Esophagus muscularis mucosa (tissue), 4 donors: ENCODE measurements at regions not wholly inside any gene's neighbourhood (a gene's known extent, or its start where the extent isn't known, plus 50 kb on each side); places are given as distances from the start of the nearest gene placed in this dataset.

Source experiments
- DNase-seq: peaks from one replicate; pipeline ENCODE4 v3.0.0-alpha.2; 2017; ENCODE audit errors: extremely low spot score
- H3K27ac ChIP-seq, 4 donors: fragments of 200-600 bp; sonication (generic); replicated peaks in 1 of 4; 1 replicate in 3 of 4; 2 replicates in 1 of 4; pipeline ENCODE4 v1.5.1; 2016 to 2019; ENCODE audit warnings: mild to moderate bottlenecking in 1 of 4
- H3K27me3 ChIP-seq, 4 donors: fragments of 200-600 bp; sonication (generic); one replicate each; pipeline versions ENCODE4 v1.5.1 to v1.6.0; 2016 to 2019
- H3K36me3 ChIP-seq, 4 donors: fragments of 200-600 bp; sonication (generic); one replicate each; pipeline ENCODE4 v1.5.1; 2016 to 2019
- H3K4me1 ChIP-seq, 4 donors: fragments of 200-600 bp; sonication (generic); one replicate each; pipeline ENCODE4 v1.5.1; 2016 to 2019
- H3K4me3 ChIP-seq, 4 donors: fragments of 200-600 bp; sonication (generic); 1 replicate in 2 of 4; 2 replicates in 2 of 4; pipeline ENCODE4 v1.5.1; 2016 to 2019; ENCODE audit warnings: mild to moderate bottlenecking in 4 of 4, moderate library complexity in 1 of 4
- H3K9me3 ChIP-seq, 4 donors: fragments of 200-600 bp; sonication (generic); 1 replicate in 3 of 4; 2 replicates in 1 of 4; pipeline ENCODE4 v1.5.1; 2016 to 2019
- EP300 ChIP-seq: sonication (generic); formaldehyde crosslinking; IDR thresholded peaks from one replicate; pipeline ENCODE4 v1.6.1; 2017; ENCODE audit warnings: antibody characterized with exemption
- POLR2A ChIP-seq: fragments of 450-650 bp; IDR thresholded peaks from one replicate; pipeline ENCODE4 v1.6.1; 2017; ENCODE audit warnings: antibody characterized with exemption, moderate library complexity, mild to moderate bottlenecking, low read depth
- POLR2AphosphoS5 ChIP-seq, 2 donors: sonication (generic); formaldehyde crosslinking; IDR thresholded peaks; one replicate each; pipeline ENCODE4 v1.6.1; 2017; ENCODE audit warnings: antibody characterized with exemption in 2 of 2
- WGBS: methylation state at CpG from one replicate; pipeline ENCODE4 v1.1.5; 2018; 5-methylcytosine and 5-hydroxymethylcytosine counted together
- intact Hi-C: fragments of 100-400 bp; cut with DNase I; formaldehyde crosslinking; loops from one replicate; pipeline ENCODE4 v1.15.1; 2023
- TF ChIP-seq, protein P1 (sequence below), 3 experiments: fragments of 200-600 bp in 2 of 3; fragments of 450-650 bp in 1 of 3; sonication (generic) in 2 of 3; IDR thresholded peaks; one replicate each; pipeline ENCODE4 v1.5.1; 2017 to 2019; ENCODE audit warnings: antibody characterized with exemption in 3 of 3, mild to moderate bottlenecking in 2 of 3, moderate library complexity in 1 of 3

DNA sequence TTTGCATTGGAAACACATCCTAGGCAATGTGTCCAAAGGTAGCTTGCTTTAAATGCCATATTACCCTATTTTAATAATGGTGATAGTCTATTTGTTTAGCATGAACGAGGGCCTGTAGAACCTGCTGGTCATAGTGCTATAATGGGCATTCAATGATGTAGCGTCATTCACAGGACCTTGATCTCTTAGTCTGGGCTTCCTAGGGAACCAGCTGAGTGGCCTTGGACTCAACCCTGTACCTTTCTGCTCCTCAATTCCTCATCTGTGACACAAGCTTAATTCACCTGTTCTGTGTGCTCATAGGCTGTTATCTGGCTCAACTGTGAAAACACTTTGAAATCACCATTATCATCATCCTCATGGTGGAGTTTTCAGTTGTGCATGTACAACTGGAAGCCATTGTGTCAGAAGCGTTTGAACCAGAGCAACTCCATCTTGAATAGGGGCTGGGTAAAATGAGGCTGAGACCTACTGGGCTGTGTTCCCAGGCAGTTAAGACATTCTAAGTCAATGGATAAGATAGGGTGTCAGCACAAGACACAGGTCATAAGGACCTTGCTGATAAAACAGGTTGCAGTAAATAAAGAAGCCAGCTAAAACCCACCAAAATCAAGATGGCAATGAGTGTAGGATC is 346.8 kb upstream of the KLF3 start:
- 91% methylated on average over 3 of the region's 3 CpGs for WGBS
- DNase-seq: no peak
- Histone ChIP-seq H3K27me3 (no peaks in the 10 kb centered on the region), H3K36me3 (no peaks in the 10 kb centered on the region), H3K9me3 (no peaks in the 10 kb centered on the region), H3K4me1 (peaks cover 20 to 29% (median 28%) of the 10 kb centered on the region in 4 donors), H3K4me3 (no peak overlapping the region), H3K27ac (no peak overlapping the region)
- intact Hi-C loops: loop anchor here (10.0 kb wide), 1 partner anchor 252 kb away; no protein-coding TSS in a partner anchor
- TF ChIP-seq EP300 (no peak), POLR2AphosphoS5 (IDR thresholded peaks at IDR 0.05) (no peak)

DNA sequence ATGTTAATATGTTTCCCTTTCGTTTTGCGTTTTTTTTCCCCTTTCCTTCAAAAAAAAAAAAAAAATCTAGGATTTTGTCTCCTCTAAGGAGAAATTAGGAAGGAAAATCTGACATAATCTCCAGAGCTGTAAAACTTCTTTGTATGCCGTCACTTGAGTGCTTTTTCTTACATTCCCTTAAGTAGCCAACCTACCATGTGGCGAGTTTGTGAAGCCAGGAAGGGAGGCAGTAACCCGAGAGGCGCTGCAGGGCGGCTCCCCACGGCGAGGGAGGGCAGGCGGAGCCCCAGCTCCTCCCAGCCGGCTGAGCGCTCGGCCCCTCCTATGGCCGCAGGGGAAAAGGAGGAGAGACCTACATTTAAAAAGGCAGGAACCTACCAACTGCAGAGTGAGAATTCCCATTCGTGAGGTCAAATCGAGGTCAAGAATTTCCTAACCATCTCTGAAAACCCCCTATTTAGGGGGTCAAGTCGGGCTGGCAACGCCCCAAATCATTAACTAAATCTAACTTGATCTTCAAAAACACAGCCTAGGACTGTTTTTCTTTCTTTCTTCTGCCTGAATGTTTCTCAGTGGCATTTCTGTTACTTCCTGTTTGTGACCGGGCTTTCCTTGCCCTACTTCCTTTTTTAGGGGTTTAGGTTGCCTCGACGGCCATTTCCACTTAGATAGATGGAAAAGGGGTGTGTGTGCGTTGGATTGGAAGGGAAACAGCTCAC is 345.1 kb upstream of the KLF3 start:
- Histone ChIP-seq H3K9me3 (no peaks in the 10 kb centered on the region), H3K4me3 (peak overlapping the region; percentile 29 to 46 (median 38)), H3K36me3 (no peaks in the 10 kb centered on the region), H3K27ac (peak overlapping the region; percentile 73 to 85 (median 80)), H3K27me3 (no peaks in the 10 kb centered on the region), H3K4me1 (peaks cover 20 to 40% (median 30%) of the 10 kb centered on the region in 4 donors)
- TF ChIP-seq POLR2AphosphoS5 (IDR thresholded peaks at IDR 0.05) (peak; percentile 75 to 85), POLR2A (no peak)
- TF ChIP-seq, protein P1, sequence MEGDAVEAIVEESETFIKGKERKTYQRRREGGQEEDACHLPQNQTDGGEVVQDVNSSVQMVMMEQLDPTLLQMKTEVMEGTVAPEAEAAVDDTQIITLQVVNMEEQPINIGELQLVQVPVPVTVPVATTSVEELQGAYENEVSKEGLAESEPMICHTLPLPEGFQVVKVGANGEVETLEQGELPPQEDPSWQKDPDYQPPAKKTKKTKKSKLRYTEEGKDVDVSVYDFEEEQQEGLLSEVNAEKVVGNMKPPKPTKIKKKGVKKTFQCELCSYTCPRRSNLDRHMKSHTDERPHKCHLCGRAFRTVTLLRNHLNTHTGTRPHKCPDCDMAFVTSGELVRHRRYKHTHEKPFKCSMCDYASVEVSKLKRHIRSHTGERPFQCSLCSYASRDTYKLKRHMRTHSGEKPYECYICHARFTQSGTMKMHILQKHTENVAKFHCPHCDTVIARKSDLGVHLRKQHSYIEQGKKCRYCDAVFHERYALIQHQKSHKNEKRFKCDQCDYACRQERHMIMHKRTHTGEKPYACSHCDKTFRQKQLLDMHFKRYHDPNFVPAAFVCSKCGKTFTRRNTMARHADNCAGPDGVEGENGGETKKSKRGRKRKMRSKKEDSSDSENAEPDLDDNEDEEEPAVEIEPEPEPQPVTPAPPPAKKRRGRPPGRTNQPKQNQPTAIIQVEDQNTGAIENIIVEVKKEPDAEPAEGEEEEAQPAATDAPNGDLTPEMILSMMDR (IDR thresholded peaks at IDR 0.05): peak in 2 of 3 experiments; percentile 17 to 22
- WGBS: 6% methylated on average over 18 of the region's 22 CpGs
- intact Hi-C loops: loop anchor here (2.0 to 10.0 kb wide), 2 partner anchors 140 to 254 kb away; no protein-coding TSS in a partner anchor
- peak; percentile 97 for DNase-seq

DNA sequence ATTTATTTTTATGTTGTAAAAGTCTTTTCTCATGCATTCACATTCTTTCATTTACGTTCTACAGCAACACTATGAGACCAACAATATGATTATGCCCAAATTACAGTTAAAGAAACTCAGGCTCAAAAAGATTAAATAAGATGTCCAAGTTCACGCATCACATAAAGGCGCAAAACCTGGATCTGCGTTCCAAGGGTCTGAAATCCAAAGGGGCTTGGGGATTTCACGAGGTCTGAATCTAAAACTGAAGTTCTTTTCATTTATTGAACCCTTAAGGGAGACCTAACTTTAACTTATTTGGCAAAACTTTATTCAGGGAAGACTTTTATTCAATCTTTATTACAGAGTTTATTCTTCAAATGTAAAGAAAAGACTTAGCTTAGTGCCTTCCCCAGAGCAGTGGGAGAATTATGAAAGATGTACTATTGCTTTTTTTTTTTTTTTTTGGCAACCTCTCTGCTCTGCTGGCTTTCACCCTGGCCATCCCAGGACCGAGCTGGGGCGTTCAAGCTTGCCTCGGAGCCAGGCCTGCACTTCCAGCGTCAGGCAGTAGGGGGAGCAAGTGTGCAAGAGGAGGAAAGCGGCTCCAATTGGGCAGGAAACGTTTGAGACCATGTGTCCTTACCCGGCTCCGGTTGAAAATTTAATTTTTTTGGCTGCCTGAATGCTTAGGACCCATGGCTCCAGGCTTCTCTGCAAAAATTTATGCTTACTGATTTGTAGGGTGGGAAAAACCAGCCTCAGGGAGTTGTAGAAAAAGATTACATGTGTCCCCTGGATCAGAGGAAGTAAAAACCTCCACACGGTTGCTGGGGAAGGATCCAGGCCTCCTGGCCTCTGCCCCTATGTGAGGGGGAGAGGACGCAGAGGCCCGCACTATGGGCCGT is 344.3 kb upstream of the KLF3 start:
- peak overlapping the region; percentile 29 to 46 (median 38) for H3K4me3 ChIP-seq
- peaks cover 20 to 40% (median 29%) of the 10 kb centered on the region in 4 donors for H3K4me1 ChIP-seq
- intact Hi-C loops: loop anchor here (2.0 to 10.0 kb wide), 4 partner anchors 141 to 409 kb away; no protein-coding TSS in a partner anchor
- no peaks in the 10 kb centered on the region for H3K27me3 ChIP-seq
- peak; percentile 68 to 80 for TF ChIP-seq POLR2AphosphoS5 (IDR thresholded peaks at IDR 0.05)
- TF ChIP-seq, protein P1 (IDR thresholded peaks at IDR 0.05): peak in 2 of 3 experiments; percentile 98 to 99
- no peak for TF ChIP-seq EP300
- no peak for TF ChIP-seq POLR2A
- H3K27ac ChIP-seq: peak overlapping the region; percentile 73 to 85 (median 80)
- no peaks in the 10 kb centered on the region for H3K9me3 ChIP-seq
- H3K36me3 ChIP-seq: no peaks in the 10 kb centered on the region
- peak; percentile 99 for DNase-seq
- 17% methylated on average over 14 of the region's 17 CpGs for WGBS

DNA sequence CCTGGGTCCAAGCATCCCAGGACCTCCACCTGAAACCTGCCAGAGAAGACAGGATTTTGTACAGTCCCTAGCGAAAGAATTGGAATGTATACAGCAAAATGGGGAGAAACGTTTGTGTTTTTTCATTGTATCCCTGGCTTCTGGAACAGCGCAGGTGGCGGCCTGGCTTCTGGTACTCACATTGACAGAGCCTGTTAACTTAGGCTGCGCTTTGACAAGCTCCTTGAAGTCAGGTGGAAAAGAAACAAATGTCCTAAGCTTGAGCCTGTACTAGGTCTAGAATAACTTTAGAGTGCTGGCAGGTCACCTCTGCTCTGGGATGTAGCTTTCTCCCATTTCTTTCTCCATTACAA is 343.7 kb upstream of the KLF3 start:
- H3K27me3 ChIP-seq: no peaks in the 10 kb centered on the region
- peaks cover 20 to 40% (median 29%) of the 10 kb centered on the region in 4 donors for H3K4me1 ChIP-seq
- intact Hi-C loops: loop anchor here (2.0 kb wide), 2 partner anchors 354 to 408 kb away; no protein-coding TSS in a partner anchor
- no peak overlapping the region for H3K4me3 ChIP-seq
- WGBS: 72% methylated on average over 5 of the region's 5 CpGs
- TF ChIP-seq POLR2AphosphoS5 (IDR thresholded peaks at IDR 0.05) (no peak), EP300 (no peak), POLR2A (no peak)
- TF ChIP-seq, protein P1 (IDR thresholded peaks at IDR 0.05): no peak
- H3K9me3 ChIP-seq: no peaks in the 10 kb centered on the region
- no peaks in the 10 kb centered on the region for H3K36me3 ChIP-seq
- H3K27ac ChIP-seq: peak overlapping the region; percentile 73 to 85 (median 80)
- DNase-seq: no peak
